B cell (primary cell): ENCODE measurements at regions not wholly inside any gene's neighbourhood (a gene's known extent, or its start where the extent isn't known, plus 50 kb on each side); places are given as distances from the start of the nearest gene placed in this dataset.

Experiments
- EZH2 ChIP-seq: IDR thresholded peaks from 2 replicates; pipeline ENCODE4 v1.6.1; 2012; ENCODE audit warnings: borderline replicate concordance, low read depth, mild to moderate bottlenecking, moderate library complexity, low read length; ENCODE audit not compliant: insufficient read depth, poor library complexity, severe bottlenecking
- TF ChIP-seq, protein P1 (sequence below): fragments of 200-600 bp; IDR thresholded peaks from one replicate; pipeline ENCODE4 v1.8.0; 2022; ENCODE audit warnings: antibody characterized with exemption, mild to moderate bottlenecking

DNA sequence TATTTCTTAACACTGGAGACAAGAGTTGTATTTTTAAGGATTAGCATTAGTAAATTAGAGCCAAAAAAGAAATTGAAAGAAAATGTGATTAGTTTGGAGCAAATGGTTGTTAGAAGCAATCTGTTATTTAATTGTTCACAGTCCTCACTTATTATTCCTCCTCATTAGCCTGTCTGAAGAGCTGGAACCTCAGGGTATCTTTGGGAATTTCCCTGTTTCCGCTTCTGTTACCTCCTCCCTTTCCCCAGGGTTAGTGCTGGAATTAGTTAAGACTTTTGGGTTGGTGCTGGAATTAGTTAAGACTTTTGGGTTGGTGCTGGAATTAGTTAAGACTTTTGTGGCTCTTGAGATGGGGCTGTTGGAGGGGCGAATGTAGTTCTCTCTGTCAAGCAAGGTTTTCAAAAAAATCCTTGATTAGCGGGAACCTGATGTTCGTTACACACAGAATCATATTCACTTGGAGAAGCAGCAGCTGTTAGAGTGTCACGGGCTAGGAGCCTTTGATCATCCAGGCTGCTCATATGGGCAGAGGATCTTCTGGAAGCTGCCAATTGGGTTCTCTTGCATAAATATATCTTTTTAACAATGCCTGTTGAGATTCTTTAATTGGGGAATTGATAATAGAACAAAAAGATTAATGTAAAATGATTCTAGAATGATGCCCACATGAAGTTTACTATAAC lies 251.0 kb upstream of the NPSR1 start:
- TF ChIP-seq, protein P1, sequence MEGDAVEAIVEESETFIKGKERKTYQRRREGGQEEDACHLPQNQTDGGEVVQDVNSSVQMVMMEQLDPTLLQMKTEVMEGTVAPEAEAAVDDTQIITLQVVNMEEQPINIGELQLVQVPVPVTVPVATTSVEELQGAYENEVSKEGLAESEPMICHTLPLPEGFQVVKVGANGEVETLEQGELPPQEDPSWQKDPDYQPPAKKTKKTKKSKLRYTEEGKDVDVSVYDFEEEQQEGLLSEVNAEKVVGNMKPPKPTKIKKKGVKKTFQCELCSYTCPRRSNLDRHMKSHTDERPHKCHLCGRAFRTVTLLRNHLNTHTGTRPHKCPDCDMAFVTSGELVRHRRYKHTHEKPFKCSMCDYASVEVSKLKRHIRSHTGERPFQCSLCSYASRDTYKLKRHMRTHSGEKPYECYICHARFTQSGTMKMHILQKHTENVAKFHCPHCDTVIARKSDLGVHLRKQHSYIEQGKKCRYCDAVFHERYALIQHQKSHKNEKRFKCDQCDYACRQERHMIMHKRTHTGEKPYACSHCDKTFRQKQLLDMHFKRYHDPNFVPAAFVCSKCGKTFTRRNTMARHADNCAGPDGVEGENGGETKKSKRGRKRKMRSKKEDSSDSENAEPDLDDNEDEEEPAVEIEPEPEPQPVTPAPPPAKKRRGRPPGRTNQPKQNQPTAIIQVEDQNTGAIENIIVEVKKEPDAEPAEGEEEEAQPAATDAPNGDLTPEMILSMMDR = no peak
- TF ChIP-seq EZH2 = no peak
